SK-N-SH (cell line): ENCODE measurements at regions not wholly inside any gene's neighbourhood (a gene's known extent, or its start where the extent isn't known, plus 50 kb on each side); places are given as distances from the start of the nearest gene placed in this dataset.

Experiments used
- CTCF ChIA-PET: fragments of 300-600, 350-600 bp; formaldehyde crosslinking; extraction: SDS; loops from one replicate; lab custom pipeline; 2021; lab: Yijun Ruan, JAX
- POLR2A ChIA-PET: fragments of 350-600 bp; sonication (Branson Sonifier 250); formaldehyde crosslinking; extraction: SDS; loops from one replicate; lab custom pipeline; 2020; ENCODE audit warnings: antibody characterized with exemption, inconsistent platforms; lab: Yijun Ruan, JAX
- DNase-seq: peaks from one replicate; pipeline ENCODE4 v3.0.0; 2012
- H2AFZ ChIP-seq: fragments of 200-600 bp; sonication (generic); 2 replicates; pipeline ENCODE4 v1.8.1; 2016; ENCODE audit warnings: antibody characterized with exemption, mild to moderate bottlenecking, low read depth
- H3F3A ChIP-seq: fragments of 200-600 bp; sonication (generic); replicated peaks from 2 replicates; pipeline ENCODE3; 2016; ENCODE audit warnings: antibody characterized with exemption, mild to moderate bottlenecking; ENCODE audit not compliant: insufficient read depth
- H3K27ac ChIP-seq, 2 experiments: fragments of 200-500 bp in 1 of 2; fragments of 200-600 bp in 1 of 2; sonication (Bioruptor generic) in 1 of 2; sonication (generic), shearing (Covaris generic) in 1 of 2; 2 replicates each; pipeline versions ENCODE4 v1.5.1 to v1.6.1; 2014 to 2016; ENCODE audit warnings: low read depth in 2 of 2, inconsistent platforms in 1 of 2, low read length in 1 of 2, mild to moderate bottlenecking in 1 of 2, mixed read lengths in 1 of 2
- H3K27me3 ChIP-seq: fragments of 200-600 bp; sonication (generic), shearing (Covaris generic); 2 replicates; pipeline ENCODE4 v1.6.1; 2016; ENCODE audit warnings: mixed run types; ENCODE audit not compliant: insufficient read depth
- H3K36me3 ChIP-seq, 2 experiments: fragments of 200-500 bp in 1 of 2; fragments of 200-600 bp in 1 of 2; sonication (Bioruptor generic) in 1 of 2; sonication (generic) in 1 of 2; replicated peaks in 1 of 2; 2 replicates each; pipeline versions ENCODE3 to v1.5.1; 2014 to 2016; ENCODE audit warnings: low read length in 1 of 2, mild to moderate bottlenecking in 1 of 2; ENCODE audit not compliant: insufficient read depth in 2 of 2, control insufficient read depth in 1 of 2
- H3K4me1 ChIP-seq, 2 experiments: fragments of 200-500 bp in 1 of 2; fragments of 200-600 bp in 1 of 2; sonication (Bioruptor generic) in 1 of 2; sonication (generic), shearing (Covaris generic) in 1 of 2; 2 replicates each; pipeline versions ENCODE4 v1.5.1 to v1.6.1; 2014 to 2016; ENCODE audit warnings: low read depth in 1 of 2, low read length in 1 of 2, mixed run types in 1 of 2; ENCODE audit not compliant: insufficient read depth in 2 of 2, control insufficient read depth in 1 of 2
- H3K4me2 ChIP-seq: fragments of 200-600 bp; sonication (generic), shearing (Covaris generic); 2 replicates; pipeline ENCODE4 v1.6.1; 2017; ENCODE audit warnings: mixed run types
- H3K4me3 ChIP-seq, 2 experiments: fragments of 200-500 bp in 1 of 2; fragments of 200-600 bp in 1 of 2; sonication (Bioruptor generic) in 1 of 2; sonication (generic), shearing (Covaris generic) in 1 of 2; 2 replicates each; pipeline versions ENCODE4 v1.5.1 to v1.8.1; 2014 to 2016; ENCODE audit warnings: low read depth in 2 of 2, inconsistent platforms in 1 of 2, low read length in 1 of 2, mild to moderate bottlenecking in 1 of 2, mixed read lengths in 1 of 2, moderate library complexity in 1 of 2
- H3K79me2 ChIP-seq: fragments of 200-600 bp; sonication (generic); 2 replicates; pipeline ENCODE4 v1.8.1; 2017; ENCODE audit warnings: mild to moderate bottlenecking; ENCODE audit not compliant: insufficient read depth
- H3K9ac ChIP-seq: fragments of 200-600 bp; sonication (generic); 2 replicates; pipeline ENCODE4 v1.6.1; 2017; ENCODE audit warnings: mixed run types
- H3K9me2 ChIP-seq: fragments of 200-600 bp; sonication (generic); 2 replicates; pipeline ENCODE4 v1.6.1; 2017; ENCODE audit warnings: mixed run types
- H3K9me3 ChIP-seq: fragments of 200-600 bp; sonication (generic); 2 replicates; pipeline ENCODE4 v1.6.1; 2017; ENCODE audit warnings: mixed run types, mild to moderate bottlenecking, moderate library complexity
- H4K20me1 ChIP-seq: fragments of 200-600 bp; sonication (generic); 2 replicates; pipeline ENCODE4 v1.6.1; 2017; ENCODE audit warnings: mild to moderate bottlenecking, mixed run types; ENCODE audit not compliant: insufficient read depth
- CTCF ChIP-seq: fragments of 200-600 bp; sonication (generic); IDR thresholded peaks from 2 replicates; pipeline ENCODE4 v1.6.1; 2017; ENCODE audit warnings: antibody characterized with exemption, mild to moderate bottlenecking, moderate library complexity
- ELF1 ChIP-seq: IDR thresholded peaks from 2 replicates; pipeline ENCODE4 v1.4.0; 2012
- EP300 ChIP-seq, 2 experiments: IDR thresholded peaks; 2 replicates each; pipeline versions ENCODE4 v1.4.0 to v1.6.1; 2012; ENCODE audit warnings: borderline replicate concordance in 1 of 2, low read depth in 1 of 2, low read length in 1 of 2
- FOXJ3 ChIP-seq: sonication (generic); formaldehyde crosslinking; IDR thresholded peaks from 2 replicates; pipeline ENCODE4 v1.5.1; 2020; ENCODE audit warnings: mild to moderate bottlenecking, missing genetic modification reagents
- GATA2 ChIP-seq: sonication (generic); formaldehyde crosslinking; IDR thresholded peaks from 2 replicates; pipeline ENCODE4 v1.5.0; 2020; ENCODE audit warnings: mild to moderate bottlenecking, missing genetic modification reagents
- JUND ChIP-seq: IDR thresholded peaks from 2 replicates; pipeline ENCODE4 v1.4.0; 2012
- MXI1 ChIP-seq: IDR thresholded peaks from 2 replicates; pipeline ENCODE4 v1.6.1; 2012; ENCODE audit warnings: mild to moderate bottlenecking, low read depth, low read length, improper control_type of control experiment
- PBX3 ChIP-seq: IDR thresholded peaks from 2 replicates; pipeline ENCODE4; 2012
- RAD21 ChIP-seq: IDR thresholded peaks from 2 replicates; pipeline ENCODE4 v1.6.1; 2012; ENCODE audit warnings: mild to moderate bottlenecking, low read length
- RXRA ChIP-seq: IDR thresholded peaks from 2 replicates; pipeline ENCODE4 v1.4.0; 2012; ENCODE audit warnings: low read depth, mild to moderate bottlenecking, borderline replicate concordance
- SIN3A ChIP-seq: IDR thresholded peaks from 2 replicates; pipeline ENCODE4 v1.6.1; 2012; ENCODE audit warnings: low read depth, mild to moderate bottlenecking, low read length, moderate library complexity, borderline replicate concordance
- TAF1 ChIP-seq: IDR thresholded peaks from 2 replicates; pipeline ENCODE4 v1.6.1; 2012; ENCODE audit warnings: low read depth, mild to moderate bottlenecking, low read length, moderate library complexity, borderline replicate concordance
- USF1 ChIP-seq: IDR thresholded peaks from 2 replicates; pipeline ENCODE4 v1.4.0; 2012; ENCODE audit warnings: low read depth, borderline replicate concordance
- YY1 ChIP-seq: IDR thresholded peaks from 2 replicates; pipeline ENCODE4 v1.4.0; 2012; ENCODE audit warnings: low read depth, mild to moderate bottlenecking
- ZBTB33 ChIP-seq: IDR thresholded peaks from 2 replicates; pipeline ENCODE4 v1.4.0; 2012; ENCODE audit warnings: low read depth, borderline replicate concordance
- WGBS: methylation state at CpG from one replicate; pipeline ENCODE4 v1.1.6; 2017; ENCODE audit warnings: low lambda C conversion rate; 5-methylcytosine and 5-hydroxymethylcytosine counted together

DNA sequence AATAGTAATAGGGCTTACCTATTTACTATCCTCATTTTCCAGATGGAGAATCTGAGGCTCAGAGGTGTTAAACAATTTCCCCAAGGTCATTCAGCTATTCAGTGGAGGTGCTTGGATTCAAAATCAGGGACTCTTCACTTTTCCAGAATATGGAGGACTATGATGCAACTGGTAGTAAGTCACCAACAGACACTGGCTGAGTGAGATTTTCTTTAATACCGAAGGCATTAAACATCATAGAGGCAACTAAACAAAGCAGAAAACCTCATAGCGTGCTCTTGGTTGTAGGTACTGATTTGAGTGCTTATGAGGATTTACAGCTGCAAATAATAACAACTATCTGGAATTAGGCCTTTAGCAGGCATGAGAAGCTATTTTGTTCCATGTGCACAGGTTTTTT lies 134.4 kb downstream of the DLEU7 start (continued):
- TF ChIP-seq MXI1 = no peak
- TF ChIP-seq SIN3A = no peak
- no peak for TF ChIP-seq PBX3

GRCh38 chr13:50711131-50711815 lies 132.2 kb downstream of the DLEU7 start:
- Histone ChIP-seq H2AFZ (no peak overlapping the region), H3K4me2 (no peak overlapping the region), H3K9ac (no peak overlapping the region), H3K4me3 (no peak overlapping the region), H3K4me1 (peaks cover 7 to 8% of the 10 kb centered on the region in 2 experiments; a peak in 3 of 4 replicates), H3K9me2 (no peaks in the 10 kb centered on the region), H3K36me3 (no peaks in the 10 kb centered on the region), H3K79me2 (no peaks in the 10 kb centered on the region), H4K20me1 (no peaks in the 10 kb centered on the region), H3K27ac (peak overlapping the region in 1 of 2 experiments; percentile 67; a peak in 1 of 4 replicates), H3K9me3 (no peaks in the 10 kb centered on the region), H3K27me3 (no peaks in the 10 kb centered on the region), H3F3A (no peaks in the 10 kb centered on the region)
- ChIA-PET POLR2A (no interaction called here), CTCF (interaction anchor here (1.0 to 1.9 kb wide), 2 partner anchors 10 to 119 kb away, joined by 4 to 7 read pairs; no protein-coding TSS in a partner anchor)
- DNase-seq = peak; percentile 28
- no peak for TF ChIP-seq RXRA
- TF ChIP-seq EP300 (IDR thresholded peaks at IDR 0.05; ENCODE audit: borderline replicate concordance in 1 of 2, low read depth in 1 of 2, low read length in 1 of 2) = peak in 1 of 2 experiments; percentile 77; a peak in 2 of 4 replicates
- 0 out of 2 replicates have a peak, but pooled peaks have one; percentile 21 for TF ChIP-seq FOXJ3 (CRISPR knock-in tag)
- peak; percentile 56; the same call in 1 of the 2 replicates for TF ChIP-seq GATA2 (CRISPR knock-in tag)
- 78% methylated on average over 6 of the region's 6 CpGs for WGBS

GRCh38 chr13:50711996-50712395 lies 131.5 kb downstream of the DLEU7 start:
- Histone ChIP-seq H3K4me1 (peaks cover 7 to 8% of the 10 kb centered on the region in 2 experiments; a peak in 3 of 4 replicates), H3K4me3 (no peak overlapping the region), H3K36me3 (no peaks in the 10 kb centered on the region), H4K20me1 (no peaks in the 10 kb centered on the region), H3K9ac (no peak overlapping the region), H3K27ac (peak overlapping the region in 1 of 2 experiments; percentile 67; a peak in 1 of 4 replicates), H3F3A (no peaks in the 10 kb centered on the region), H3K4me2 (no peak overlapping the region), H2AFZ (no peak overlapping the region), H3K27me3 (no peaks in the 10 kb centered on the region), H3K79me2 (no peaks in the 10 kb centered on the region), H3K9me2 (no peaks in the 10 kb centered on the region), H3K9me3 (no peaks in the 10 kb centered on the region)
- CTCF ChIA-PET = interaction anchor here (1.0 to 1.9 kb wide), 2 partner anchors 11 to 120 kb away, joined by 4 to 7 read pairs; no protein-coding TSS in a partner anchor
- DNase-seq = no peak
- POLR2A ChIA-PET = no interaction called here
- TF ChIP-seq JUND (no peak), FOXJ3 (CRISPR knock-in tag) (no peak), CTCF (no peak), TAF1 (no peak), ELF1 (no peak), USF1 (no peak), RAD21 (no peak), ZBTB33 (no peak), YY1 (no peak), RXRA (no peak)
- 78% methylated on average over 3 of the region's 3 CpGs for WGBS
